Fibroblast of the conjunctiva (primary cell): ENCODE measurements at regions not wholly inside any gene's neighbourhood (a gene's known extent, or its start where the extent isn't known, plus 50 kb on each side); places are given as distances from the start of the nearest gene placed in this dataset.

Experiments
- DNase-seq: peaks from one replicate; pipeline ENCODE4 v3.0.0-alpha.2; 2010; ENCODE audit warnings: low read depth

GRCh38 chr3:139281096-139281495, 62.7 kb upstream of the MRPS22 start:
- DNase-seq: no peak

GRCh38 chr3:139281522-139282196, 62.2 kb upstream of the MRPS22 start:
- DNase-seq: no peak

GRCh38 chr3:139283301-139283700, 60.5 kb upstream of the MRPS22 start:
- DNase-seq: no peak

GRCh38 chr3:139284221-139284620, 59.6 kb upstream of the MRPS22 start:
- DNase-seq: no peak

- DNase-seq: no peak
Measured at GRCh38 chr3:139285691-139286090, 58.1 kb upstream of the MRPS22 start.

GRCh38 chr3:139286241-139286640, 57.6 kb upstream of the MRPS22 start:
- DNase-seq: no peak

GRCh38 chr3:139286825-139287224, 57.0 kb upstream of the MRPS22 start:
- no peak for DNase-seq

- DNase-seq: no peak
Measured at GRCh38 chr3:139287557-139287956, 56.3 kb upstream of the MRPS22 start.

- DNase-seq: no peak
Measured at GRCh38 chr3:139288266-139288821, 55.5 kb upstream of the MRPS22 start.

- no peak for DNase-seq
Measured at GRCh38 chr3:139289860-139290524, 53.8 kb upstream of the MRPS22 start.

- DNase-seq: no peak
Measured at GRCh38 chr3:139291276-139292051, 52.4 kb upstream of the MRPS22 start.

GRCh38 chr3:139292192-139292591, 51.6 kb upstream of the MRPS22 start:
- DNase-seq: no peak

GRCh38 chr3:139292711-139293664, 50.8 kb upstream of the MRPS22 start:
- no peak for DNase-seq

- no peak for DNase-seq
Measured at GRCh38 chr3:139293665-139294023, 50.2 kb upstream of the MRPS22 start.
